IPS-18c (cell line): ENCODE measurements at regions not wholly inside any gene's neighbourhood (a gene's known extent, or its start where the extent isn't known, plus 50 kb on each side); places are given as distances from the start of the nearest gene placed in this dataset.
"Not testable (repeated sequence)": the region's sequence is repeated elsewhere in the genome, so short reads cannot be mapped to it uniquely, and the experiment has no call there.

ENCODE experiments used
- H3K4me3 ChIP-seq: 2 replicates; pipeline ENCODE4 v1.7.0; 2013; ENCODE audit warnings: low read depth, mild to moderate bottlenecking, low read length, moderate library complexity; ENCODE audit not compliant: insufficient read depth
- H3K9me3 ChIP-seq: one replicate; pipeline ENCODE4 v1.6.1; 2013; ENCODE audit warnings: mild to moderate bottlenecking, low read length, moderate library complexity; ENCODE audit not compliant: control insufficient read depth, insufficient read depth

DNA sequence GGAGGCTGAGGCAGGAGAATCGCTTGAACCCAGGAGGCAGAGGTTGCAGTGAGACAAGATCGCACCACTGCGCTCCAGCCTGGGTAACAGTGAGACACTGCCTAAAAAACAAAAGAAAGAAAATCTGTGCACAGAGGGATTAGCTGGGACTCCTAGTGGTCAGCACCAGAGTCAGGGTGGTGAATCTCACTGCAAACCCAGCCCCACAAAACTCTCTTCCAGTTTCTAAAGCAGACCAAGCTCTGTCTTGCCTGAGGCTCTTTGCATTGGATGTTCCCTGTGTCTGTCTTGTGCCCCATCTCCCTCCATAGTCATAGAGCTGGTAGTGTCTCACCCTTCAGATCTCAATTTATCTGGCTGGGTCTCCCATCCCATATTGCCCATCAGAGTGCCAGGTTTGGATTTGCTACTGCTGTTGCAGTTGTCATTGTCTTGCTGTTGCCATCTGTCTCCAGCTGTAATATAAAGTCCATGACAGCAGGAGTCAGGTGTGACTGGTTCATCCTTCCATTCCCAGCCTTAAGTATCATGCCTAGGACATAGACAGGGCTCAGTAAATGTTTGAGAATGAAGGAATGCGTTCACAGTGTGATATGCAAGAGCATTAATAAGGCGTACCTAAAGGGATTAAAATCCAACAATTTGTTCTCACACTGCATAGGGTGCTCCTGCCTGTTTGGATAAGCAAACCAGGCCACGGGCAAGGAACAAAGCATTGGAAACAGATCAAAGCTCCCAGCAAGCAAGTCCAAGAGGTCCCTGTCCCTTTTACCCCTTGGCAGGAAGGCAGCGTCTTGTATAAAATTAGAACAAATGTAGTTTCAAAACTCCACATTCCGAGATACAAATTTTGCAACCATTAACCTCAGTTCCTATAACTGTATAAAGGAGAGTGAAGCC lies 614.6 kb upstream of the CDH5 start:
- H3K4me3 ChIP-seq = no peak overlapping the region
- peaks cover 2% of the 10 kb centered on the region for H3K9me3 ChIP-seq

GRCh38 chr16:65749506-65749905 lies 617.0 kb upstream of the CDH5 start:
- peaks cover 2% of the 10 kb centered on the region for H3K9me3 ChIP-seq

GRCh38 chr16:65746941-65747340 lies 619.5 kb upstream of the CDH5 start:
- Histone ChIP-seq H3K4me3 (no peak overlapping the region), H3K9me3 (peaks cover 2% of the 10 kb centered on the region)

More at GRCh38 chr16:65749506-65749905, 617.0 kb upstream of the CDH5 start:
- H3K4me3 ChIP-seq = no peak overlapping the region

DNA sequence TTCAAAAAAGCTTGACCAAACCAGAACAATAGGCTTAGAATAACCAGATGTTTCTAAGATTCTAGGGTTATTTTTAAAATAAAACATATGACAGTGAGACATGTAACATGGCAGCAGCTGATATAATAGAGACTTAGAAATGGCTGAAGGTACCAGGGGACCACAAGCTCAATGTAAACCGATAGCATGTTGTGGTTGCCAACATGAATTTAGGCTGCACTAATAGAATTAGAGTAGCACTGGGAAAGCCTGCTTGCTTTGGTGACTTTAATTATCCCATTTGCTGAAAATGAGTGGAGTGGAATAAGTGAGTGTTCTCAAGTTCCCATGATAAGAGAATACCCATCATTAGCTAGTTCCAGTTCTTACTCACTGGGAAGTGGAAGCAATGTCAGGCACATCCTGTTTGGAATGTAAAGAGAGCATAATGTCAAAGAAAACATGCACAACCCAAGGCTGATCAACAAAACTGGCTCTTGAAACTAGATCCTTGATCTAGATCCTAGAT lies 621.2 kb upstream of the CDH5 start:
- no peak overlapping the region for H3K4me3 ChIP-seq

GRCh38 chr16:65744401-65744800 lies 622.1 kb upstream of the CDH5 start:
- H3K9me3 ChIP-seq = no peaks in the 10 kb centered on the region
- no peak overlapping the region for H3K4me3 ChIP-seq

More for the DNA sequence above, 621.2 kb upstream of the CDH5 start:
- no peaks in the 10 kb centered on the region for H3K9me3 ChIP-seq

DNA sequence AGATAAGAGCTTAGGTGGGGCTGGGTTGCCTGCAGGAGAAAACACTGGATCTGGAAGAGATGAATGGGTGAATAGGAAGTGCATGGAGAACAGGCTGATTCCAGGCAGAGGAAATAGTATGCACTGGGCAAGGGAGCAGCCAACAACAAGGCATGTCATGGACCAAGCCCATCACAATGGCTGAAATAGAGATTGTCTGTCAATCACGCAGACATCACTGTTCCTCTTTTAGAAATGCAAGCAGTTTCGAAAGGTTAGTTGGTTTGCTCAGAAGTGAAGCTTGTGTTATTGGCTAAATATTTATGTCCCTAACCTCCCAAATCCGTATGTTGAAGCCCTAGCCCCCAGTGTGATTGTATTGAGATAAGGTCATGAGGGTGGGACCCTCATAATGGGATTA lies 621.7 kb upstream of the CDH11 start:
- H3K4me3 ChIP-seq = no peak overlapping the region

DNA sequence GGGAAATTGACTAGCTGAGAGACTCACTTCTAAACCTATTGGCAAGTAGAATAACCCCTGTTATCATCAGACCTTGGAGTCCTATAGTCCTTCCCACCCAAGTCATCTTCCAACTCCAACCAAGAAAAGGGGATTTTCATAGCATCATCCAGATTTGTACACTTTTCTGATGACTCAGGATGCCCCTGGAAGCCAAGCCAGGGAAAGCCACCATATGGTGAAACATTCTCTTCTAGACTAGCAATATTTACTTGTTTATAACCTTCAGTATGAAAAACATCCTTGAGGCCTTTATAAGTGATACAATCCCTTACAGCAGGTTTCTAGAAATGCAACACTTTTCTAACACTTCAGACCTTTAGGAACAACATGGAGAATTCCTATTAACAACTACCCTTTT lies 618.8 kb upstream of the CDH11 start:
- Histone ChIP-seq H3K9me3 (no peaks in the 10 kb centered on the region), H3K4me3 (no peak overlapping the region)

More for the DNA sequence above, 621.7 kb upstream of the CDH11 start:
- no peaks in the 10 kb centered on the region for H3K9me3 ChIP-seq

- Histone ChIP-seq H3K4me3 (no peak overlapping the region), H3K9me3 (no peaks in the 10 kb centered on the region)
These were observed 617.7 kb upstream of the CDH11 start for GRCh38 chr16:65739518-65739917.

DNA sequence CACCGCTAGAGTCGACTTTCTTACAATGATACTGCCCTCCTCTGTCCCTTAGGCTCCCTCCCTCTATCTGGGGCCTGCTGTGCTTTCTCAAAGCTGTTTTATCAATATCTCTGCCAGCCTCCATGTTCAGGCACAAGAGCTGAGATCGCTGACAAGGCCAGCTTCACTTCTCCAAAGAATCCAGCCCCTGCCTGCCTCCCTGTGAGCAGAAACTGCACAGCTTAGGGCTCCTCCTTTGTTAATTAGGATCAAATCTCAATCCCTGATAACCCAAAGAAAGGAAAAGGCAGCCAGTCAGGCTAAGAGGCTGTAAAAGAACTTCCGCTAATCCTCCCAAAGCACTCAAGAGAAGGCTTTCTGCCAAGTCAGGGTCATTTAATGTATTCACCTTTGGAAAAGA lies 616.0 kb upstream of the CDH11 start:
- H3K9me3 ChIP-seq = no peaks in the 10 kb centered on the region
- H3K4me3 ChIP-seq = no peak overlapping the region

- H3K4me3 ChIP-seq, H3K9me3 ChIP-seq: not testable (repeated sequence)
These were observed 613.8 kb upstream of the CDH11 start for GRCh38 chr16:65735615-65736014.

DNA sequence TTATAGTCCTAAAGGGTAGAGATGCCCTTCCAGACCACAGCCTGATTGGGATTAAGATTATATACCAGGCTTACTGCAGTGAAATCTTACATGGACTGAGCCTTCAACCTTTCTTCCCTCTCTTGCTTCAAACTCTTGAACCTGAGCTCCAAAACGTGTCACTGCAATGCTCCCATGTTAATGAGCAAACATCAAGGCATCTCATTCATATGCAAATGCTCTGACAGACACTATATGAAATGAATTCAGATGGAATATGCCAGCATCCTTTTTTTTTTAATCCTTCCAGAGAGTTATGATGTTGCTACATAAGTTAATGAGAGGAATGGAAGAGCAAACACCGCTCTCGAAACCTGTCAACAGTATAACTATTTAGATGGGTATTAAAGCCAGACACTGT lies 611.9 kb upstream of the CDH11 start:
- no peaks in the 10 kb centered on the region for H3K9me3 ChIP-seq
- H3K4me3 ChIP-seq = no peak overlapping the region

- Histone ChIP-seq H3K9me3 (no peaks in the 10 kb centered on the region), H3K4me3 (no peak overlapping the region)
These were observed 610.0 kb upstream of the CDH11 start for GRCh38 chr16:65731833-65732232.

- no peak overlapping the region for H3K4me3 ChIP-seq
- no peaks in the 10 kb centered on the region for H3K9me3 ChIP-seq
These were observed 606.8 kb upstream of the CDH11 start for GRCh38 chr16:65728652-65729051.

- no peak overlapping the region for H3K4me3 ChIP-seq
- H3K9me3 ChIP-seq = no peaks in the 10 kb centered on the region
These were observed 606.3 kb upstream of the CDH11 start for GRCh38 chr16:65728167-65728566.

DNA sequence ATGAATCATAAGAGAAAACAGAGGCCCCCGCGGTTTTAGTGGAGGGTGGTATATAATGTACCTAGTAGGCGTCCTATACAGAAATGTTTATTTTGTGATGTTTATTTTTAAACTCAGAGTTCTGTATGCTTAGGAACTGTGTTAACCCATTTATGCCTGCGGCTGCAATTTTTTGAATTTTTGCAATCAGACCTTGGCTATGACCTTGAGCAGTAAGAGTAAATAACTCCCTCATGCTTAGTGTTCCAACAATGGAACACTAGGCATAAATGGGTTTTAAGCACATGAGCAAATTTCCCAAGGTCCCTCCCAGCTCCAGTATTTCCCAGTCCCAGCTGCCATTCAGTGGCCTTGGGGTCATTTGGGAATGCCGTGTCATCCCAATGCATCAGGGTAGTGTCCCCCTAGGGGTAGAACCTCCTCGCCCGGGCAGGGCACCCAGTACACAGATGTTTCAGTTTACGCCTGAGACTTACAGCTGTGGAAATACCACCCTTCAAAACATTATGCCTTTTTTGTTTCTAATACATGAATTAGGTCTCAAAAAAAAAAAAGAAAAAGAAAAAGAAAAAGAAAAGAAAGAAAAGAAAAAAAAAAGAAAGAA lies 605.8 kb upstream of the CDH11 start:
- Histone ChIP-seq H3K4me3 (no peak overlapping the region), H3K9me3 (no peaks in the 10 kb centered on the region)

- H3K4me3 ChIP-seq = no peak overlapping the region
- H3K9me3 ChIP-seq = no peaks in the 10 kb centered on the region
These were observed 603.4 kb upstream of the CDH11 start for GRCh38 chr16:65725156-65725845.

DNA sequence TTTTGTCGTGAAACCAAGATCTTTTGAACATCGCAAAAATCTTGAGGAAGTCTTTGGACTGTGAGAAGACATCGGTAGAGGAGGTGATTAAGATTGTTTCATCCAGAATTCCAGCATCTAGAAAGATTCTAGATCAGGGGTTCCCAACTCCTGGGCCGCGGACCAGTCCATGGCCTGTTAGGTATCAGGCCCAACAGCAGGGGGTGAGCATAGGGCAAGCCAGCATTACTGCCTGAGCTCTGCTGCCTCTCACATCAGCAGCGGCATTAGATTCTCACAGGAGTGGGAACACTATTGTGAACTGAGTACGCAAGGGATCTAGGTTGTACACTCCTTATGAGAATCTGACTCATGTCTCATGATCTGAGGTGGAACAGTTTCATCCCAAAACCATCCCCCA lies 600.6 kb upstream of the CDH11 start:
- H3K9me3 ChIP-seq = no peaks in the 10 kb centered on the region
- H3K4me3 ChIP-seq = no peak overlapping the region

GRCh38 chr16:65717846-65718245 lies 596.0 kb upstream of the CDH11 start:
- Histone ChIP-seq H3K4me3 (no peak overlapping the region), H3K9me3 (no peaks in the 10 kb centered on the region)
